Suppressor macrophage treated with lipopolysaccharide for 1 hour (primary cell): ENCODE measurements at regions not wholly inside any gene's neighbourhood (a gene's known extent, or its start where the extent isn't known, plus 50 kb on each side); places are given as distances from the start of the nearest gene placed in this dataset.
"Not testable (repeated sequence)": the region's sequence is repeated elsewhere in the genome, so short reads cannot be mapped to it uniquely, and the experiment has no call there.

Source experiments
- DNase-seq, 3 donors: peaks; one replicate each; pipeline ENCODE4 v3.0.0-alpha.2; 2020 to 2022

- no peak for DNase-seq
These were observed 51.3 kb upstream of the BOD1 start for GRCh38 chr5:173667702-173668101.

- DNase-seq = no peak
These were observed 51.9 kb upstream of the BOD1 start for GRCh38 chr5:173668245-173668800.

DNA sequence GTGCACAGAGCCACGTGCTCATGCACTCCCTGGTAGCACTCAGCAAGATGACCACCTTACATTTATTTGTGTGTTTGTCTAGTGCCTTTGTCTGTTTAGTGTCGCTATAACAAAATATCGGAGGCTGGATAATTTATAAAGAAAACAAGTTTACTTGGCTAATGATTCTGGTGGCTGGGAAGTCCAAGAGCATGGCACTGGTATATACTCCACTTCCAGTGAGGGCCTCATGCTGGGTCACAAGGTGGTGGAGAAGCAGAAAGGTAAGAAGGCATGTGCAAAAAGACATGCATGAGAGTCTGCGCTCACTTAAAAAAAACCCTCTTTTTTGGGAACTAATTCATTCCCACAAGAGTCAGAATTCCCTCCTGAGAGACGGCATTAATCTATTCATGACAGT lies 52.5 kb upstream of the BOD1 start:
- no peak for DNase-seq

DNA sequence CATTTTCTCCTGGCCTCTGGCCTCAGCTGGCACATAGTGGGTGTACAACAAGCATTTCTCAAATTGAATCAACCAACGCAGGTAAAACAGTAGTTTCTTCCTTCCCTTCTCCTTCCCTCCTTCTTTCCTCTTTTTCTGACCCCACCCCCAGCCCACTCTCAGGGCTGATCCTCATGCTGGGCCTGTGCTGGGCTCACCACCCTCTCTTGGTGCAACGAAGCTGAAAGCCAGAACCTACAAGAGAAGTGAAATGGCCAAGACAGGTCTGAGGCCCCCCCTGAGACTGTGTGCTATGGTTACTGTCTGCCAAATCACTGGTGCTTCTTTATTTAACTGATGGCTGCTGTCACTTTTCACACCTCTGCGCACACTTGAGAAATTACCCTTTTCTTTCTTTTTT lies 53.0 kb upstream of the BOD1 start:
- DNase-seq = no peak

DNA sequence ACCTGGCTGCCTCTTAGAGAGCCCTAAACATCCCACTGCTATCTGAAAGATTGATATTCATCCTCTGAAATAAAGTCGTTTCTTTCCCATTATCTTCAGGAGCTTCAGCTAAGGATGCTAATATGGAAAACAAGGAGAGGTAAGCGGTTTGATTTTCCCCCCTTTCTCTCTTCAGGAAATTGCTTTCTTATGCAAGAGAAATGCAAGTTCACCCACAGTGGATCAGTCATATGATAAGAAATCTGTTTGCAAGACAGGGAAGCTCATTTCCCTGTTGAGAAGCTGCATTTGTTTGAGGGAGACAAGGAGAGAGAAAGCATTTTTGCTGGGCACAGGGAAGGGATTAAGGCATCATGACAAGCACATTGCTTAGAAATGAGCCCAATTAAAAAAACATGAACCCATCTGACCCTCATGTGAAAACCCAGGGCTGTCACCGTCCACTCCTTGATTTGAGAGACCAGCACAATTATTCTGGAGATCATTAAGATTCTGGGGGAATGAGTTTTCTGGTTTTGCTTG lies 53.7 kb upstream of the BOD1 start:
- DNase-seq = peak; percentile 30 to 55 (median 54)

DNA sequence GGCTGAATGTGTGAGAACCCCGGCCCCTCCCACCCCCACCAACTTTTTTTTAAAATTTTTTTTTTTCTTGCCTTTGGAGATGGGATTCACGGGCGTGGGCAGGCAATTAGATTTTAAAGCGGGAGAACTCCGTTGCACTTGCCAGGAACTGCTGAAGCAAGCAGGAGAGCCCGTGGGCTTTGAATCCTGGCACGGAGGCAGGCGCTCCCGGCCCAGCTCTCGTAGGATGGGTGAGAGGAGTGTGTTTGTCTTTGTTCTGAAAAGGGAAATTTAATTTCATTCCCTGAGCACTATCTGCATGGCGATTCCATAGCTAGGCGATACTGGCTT lies 54.3 kb upstream of the BOD1 start:
- no peak for DNase-seq

GRCh38 chr5:173671121-173671949 lies 54.9 kb upstream of the BOD1 start:
- DNase-seq = peak in 2 of 3 donors; percentile 25 to 42

DNA sequence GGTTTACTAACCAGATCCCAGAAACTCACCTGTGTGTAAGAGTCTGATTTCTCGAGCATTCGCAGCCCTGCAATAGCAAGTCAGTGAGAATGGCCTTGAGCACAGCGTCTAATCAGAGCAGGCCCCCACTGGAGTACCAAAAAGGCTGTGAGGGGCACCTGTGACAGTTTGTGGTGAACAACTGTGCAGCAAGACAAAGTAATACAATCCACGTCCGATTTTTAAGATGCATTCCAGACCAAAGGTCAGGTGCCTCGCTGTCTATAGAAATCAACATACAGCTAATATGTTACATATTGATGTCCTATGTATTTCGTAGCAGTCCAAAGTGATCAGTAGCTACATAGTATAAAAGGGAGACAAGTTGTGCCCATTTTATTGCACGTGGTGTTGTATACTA lies 55.7 kb upstream of the BOD1 start:
- DNase-seq = no peak

- no peak for DNase-seq
These were observed 56.4 kb upstream of the BOD1 start for GRCh38 chr5:173672891-173673290.

DNA sequence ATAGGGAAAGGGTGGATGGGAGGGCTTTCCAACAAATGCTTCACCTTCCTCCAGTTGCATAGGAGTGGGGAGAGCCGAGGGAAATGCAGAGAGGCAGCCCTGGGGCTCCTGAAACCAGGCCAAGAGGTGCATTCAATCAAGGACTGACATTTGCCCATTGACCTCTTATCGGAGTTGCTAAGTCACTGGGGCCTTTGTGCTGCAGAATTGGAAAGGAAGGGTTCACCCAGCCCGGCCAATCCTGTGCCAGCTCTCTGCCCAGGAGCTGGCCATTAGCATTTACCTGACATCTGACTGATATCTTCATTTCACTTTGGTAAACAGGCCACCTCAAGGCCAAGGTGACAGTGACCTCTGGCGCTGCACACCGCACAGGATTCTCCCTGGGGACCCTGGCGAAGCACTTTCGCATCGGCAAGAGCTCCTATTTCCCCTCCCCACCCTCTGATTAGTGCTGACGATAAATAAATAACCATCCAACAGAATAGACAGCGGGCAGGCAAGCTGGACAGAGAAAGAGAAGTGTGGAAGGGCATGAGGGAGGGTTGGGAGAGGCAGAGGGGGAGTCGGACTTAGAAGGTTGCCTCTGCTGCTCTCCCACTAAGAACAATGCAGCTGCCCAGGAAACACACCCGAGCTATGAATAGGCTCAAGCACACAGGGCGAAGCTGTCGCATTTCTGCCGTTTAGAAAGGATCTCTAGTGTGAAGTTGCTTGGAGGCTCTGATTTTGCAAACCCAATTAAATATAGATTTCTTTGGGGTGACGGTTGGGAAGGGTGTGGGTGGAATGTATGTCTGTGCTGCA lies 57.0 kb upstream of the BOD1 start:
- DNase-seq = no peak

DNA sequence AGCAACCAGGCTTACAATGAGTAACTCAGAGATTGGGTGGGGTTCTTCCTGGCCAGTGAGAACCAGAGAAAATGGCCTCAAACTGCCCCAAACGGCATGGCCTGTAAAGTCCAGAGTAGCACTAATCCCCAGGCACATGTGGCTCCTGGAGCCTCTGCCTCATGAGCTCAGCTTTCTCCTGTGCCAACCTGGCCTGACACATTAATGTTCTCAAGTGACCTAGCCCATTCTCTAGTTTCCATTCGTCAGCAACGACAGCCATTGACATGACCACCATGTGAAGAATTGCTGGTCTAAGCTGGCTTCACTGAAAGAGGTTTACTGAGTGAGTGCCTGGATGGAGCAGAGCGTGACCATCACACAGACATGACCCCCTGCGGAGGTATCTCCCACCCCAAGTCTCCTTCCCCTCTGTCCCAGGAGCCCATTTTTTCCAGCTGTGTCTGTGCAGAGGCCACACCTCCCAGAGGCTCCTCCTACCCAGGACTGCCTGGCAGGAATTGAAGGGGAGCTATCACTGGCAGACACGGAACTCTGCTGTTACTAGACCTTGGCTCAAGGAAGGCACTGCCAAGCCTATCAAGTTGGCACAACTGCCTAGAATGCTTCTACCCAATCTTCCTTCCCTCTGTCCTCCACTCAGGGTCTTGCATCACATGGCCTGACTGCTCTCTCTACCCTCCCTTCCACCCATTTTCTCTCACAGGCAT lies 59.0 kb upstream of the BOD1 start:
- no peak for DNase-seq

GRCh38 chr5:173676375-173676774 lies 59.9 kb upstream of the BOD1 start:
- no peak for DNase-seq

GRCh38 chr5:173677125-173677672 lies 60.7 kb upstream of the BOD1 start:
- DNase-seq = no peak

DNA sequence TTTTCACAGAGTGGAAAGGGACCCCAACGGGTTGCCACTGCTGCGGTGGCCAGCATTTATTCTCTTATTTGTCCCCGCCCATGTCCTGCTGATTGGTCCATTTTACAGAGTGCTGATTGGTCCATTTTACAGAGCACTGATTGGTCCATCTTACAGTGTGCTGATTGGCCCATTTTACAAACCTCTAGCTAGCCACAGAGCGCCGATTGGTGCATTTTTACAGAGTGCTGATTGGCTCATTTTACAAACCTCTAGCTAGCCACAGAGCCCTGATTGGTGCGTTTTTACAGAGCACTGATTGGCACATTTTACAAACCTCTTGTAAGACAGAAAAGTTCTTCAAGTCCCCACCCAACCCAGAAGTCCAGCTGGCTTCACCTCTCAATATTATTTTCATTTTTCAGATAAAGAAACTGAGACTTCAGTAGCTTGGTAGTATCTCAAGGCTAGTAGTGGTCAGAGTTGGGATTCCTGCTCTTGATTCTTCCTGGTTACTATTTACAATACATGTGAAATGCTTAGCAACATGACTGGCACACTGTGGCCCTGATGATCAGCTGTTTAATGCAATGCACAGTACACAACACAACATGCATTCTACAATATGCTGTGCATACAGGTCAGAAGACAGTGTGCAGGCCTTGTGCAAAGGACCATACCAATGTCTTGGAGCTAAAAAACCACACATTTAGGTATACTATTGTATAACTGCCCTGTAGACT lies 63.6 kb upstream of the BOD1 start:
- DNase-seq = no peak

DNA sequence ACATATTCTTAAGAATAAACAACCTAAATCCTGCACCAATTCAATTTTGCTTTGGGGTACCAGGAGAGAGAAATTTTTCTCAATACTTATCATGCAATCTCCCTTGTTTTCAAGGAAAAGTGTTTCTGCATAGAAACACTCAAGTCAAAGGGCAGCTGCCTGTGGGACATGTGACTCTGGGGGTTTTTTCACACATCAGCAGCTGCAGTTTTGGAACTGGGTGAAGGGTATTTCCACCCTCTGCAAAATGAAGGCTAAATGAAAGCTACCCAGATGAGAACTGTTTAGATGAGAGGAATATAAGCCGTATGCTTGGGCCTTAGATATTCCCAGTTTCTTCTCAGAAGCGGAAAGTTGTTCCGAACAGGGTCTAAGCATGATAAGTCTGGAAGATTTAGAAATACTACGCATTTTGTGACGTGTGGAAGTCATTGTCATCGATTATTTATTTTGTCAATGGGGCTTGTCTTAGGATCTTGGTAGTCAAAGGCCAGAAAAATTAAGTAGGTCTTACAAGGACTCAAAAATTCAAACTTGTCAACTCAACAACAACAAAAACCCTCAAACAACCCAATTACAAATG lies 64.3 kb upstream of the BOD1 start:
- peak; percentile 72 to 76 (median 74) for DNase-seq

DNA sequence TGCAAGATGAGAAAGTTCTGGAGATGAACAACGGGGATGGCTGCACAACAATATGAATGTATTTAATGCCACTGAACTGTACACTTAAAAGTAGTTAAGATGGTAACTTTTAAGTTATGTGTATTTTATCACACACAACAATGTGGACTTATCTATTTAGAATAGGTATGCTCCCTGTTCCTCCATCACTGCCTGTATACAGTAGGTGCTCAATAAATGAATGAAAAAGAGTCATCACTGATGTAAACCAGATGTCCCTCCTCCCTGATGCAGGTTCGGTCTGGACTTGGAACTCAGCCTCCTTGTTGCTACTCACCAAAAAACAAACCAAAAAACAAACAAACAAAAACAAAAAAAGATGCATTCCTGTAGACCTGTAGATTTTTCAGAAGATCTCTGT lies 65.9 kb upstream of the BOD1 start:
- DNase-seq = no peak

- DNase-seq = not testable (repeated sequence)
These were observed 68.1 kb upstream of the BOD1 start for GRCh38 chr5:173684535-173684934.

GRCh38 chr5:173686950-173687349 lies 70.5 kb upstream of the BOD1 start:
- no peak for DNase-seq

GRCh38 chr5:173688703-173689102 lies 72.3 kb upstream of the BOD1 start:
- DNase-seq = no peak

- no peak for DNase-seq
These were observed 72.8 kb upstream of the BOD1 start for GRCh38 chr5:173689171-173689736.

DNA sequence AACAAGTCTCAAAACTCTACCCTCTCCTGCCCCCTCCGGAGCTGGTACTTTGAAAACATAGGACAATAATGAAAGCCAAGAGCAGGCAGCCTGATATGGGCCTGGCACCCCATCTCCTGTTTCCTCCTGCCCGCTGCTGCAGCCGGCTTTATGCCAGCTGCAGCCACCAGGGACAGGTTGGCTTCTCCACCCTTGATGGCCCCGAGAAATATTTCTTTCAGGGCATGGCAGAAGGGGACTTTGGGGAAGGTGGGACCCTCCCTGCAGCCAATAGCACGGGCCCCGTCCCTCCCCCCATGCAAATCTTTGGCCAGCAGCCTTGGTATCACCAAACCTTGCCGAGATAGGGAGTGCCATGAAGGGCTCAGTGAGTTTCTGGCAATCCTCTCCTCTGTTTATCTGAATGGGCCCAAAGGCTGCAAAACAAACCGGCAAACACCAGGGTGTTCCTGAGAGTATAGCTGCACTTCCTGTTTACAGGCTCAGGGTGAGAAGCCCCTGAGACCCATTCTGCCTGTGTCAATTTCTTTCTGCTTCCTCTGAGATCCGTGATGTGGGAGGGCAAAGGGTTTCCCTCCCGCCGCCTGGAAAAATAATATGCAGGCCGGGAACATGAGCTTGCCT lies 73.4 kb upstream of the BOD1 start:
- DNase-seq = no peak
